GM12872 (cell line): ENCODE measurements at regions not wholly inside any gene's neighbourhood (a gene's known extent, or its start where the extent isn't known, plus 50 kb on each side); places are given as distances from the start of the nearest gene placed in this dataset.

Experiments
- CTCF ChIP-seq: IDR thresholded peaks from 3 replicates; pipeline ENCODE4 v1.5.1; 2011; ENCODE audit warnings: low read depth, mild to moderate bottlenecking, low read length, moderate library complexity; ENCODE audit not compliant: insufficient read depth

- no peak for TF ChIP-seq CTCF
These were observed 124.1 kb upstream of the NKX1-1 start for GRCh38 chr4:1530356-1530755.

DNA sequence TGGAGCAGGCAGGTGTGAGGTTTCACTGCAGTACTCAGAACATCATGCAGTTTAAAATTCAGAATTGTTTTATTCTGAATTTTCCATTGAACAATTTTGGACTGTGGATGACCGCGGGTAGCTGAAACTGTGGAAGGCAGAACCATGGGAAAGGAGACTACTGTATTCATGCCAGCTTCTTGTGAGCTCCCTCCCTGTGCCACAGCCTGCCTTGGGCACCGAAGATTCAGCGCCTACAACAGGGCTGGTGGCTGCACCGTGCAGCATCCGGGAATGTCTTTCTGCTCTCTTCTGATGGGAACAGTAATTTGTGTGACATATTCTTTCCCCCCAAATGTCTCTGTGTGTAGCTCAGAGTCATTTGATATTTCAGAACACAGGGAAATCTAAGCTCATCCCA, 118.5 kb upstream of the NKX1-1 start:
- no peak for TF ChIP-seq CTCF

DNA sequence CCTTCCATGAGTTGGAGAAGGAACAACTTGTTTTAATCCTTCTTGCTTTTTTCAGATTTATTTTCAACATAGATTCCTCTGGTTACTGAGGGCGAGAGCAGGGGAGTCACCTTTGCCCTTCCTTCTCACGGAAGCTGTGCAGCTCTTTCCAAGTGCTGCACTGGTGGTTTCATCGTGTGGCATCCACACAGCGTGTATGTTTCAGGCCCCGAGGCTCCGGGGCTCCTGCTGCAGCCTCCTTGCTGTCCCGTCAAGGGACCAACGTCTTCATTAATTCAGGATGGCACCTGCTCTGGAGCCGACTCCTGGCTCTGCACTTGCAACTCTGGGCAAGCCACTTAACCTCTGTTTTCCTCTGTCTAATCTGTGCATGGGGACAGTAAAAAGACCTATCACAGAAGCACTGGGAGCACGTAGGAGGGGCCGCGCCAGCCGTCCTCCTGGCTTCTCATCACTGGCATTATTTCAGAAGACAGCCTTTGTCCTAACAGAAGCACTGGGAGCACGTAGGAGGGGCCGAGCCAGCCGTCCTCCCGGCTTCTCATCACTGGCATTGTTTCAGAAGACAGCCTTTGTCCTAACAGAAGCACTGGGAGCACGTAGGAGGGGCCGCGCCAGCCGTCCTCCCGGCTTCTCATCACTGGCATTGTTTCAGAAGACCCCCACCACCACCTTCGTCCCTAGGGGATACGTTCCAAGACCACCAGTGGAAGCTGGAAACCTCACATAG, 117.8 kb upstream of the NKX1-1 start:
- TF ChIP-seq CTCF = no peak

DNA sequence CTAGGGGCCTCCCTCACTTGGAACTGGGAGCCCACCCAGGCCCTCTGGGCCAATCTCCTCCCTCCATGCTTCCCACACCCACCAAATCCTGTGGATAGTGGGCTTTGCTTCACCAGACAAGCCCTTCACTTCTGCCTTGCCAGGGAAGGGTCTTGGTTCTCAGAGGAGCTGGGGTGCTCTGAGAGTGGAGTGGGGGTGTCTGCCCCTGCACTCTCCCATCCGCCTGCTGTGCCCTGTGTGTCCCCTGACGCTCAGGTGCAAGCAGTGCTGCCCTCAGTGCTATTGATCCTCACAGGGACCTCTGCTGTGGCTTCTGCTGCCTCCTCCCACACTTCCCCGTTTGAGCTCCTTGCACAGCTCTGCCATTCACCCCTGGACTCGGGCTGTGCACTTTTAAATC, 117.3 kb upstream of the NKX1-1 start:
- TF ChIP-seq CTCF = no peak

- no peak for TF ChIP-seq CTCF
These were observed 116.8 kb upstream of the NKX1-1 start for GRCh38 chr4:1523033-1523432.

GRCh38 chr4:1522606-1523005, 116.4 kb upstream of the NKX1-1 start:
- no peak for TF ChIP-seq CTCF

- no peak for TF ChIP-seq CTCF
These were observed 115.6 kb upstream of the NKX1-1 start for GRCh38 chr4:1521821-1522361.
